HG03064 (cell line): ENCODE measurements at regions not wholly inside any gene's neighbourhood (a gene's known extent, or its start where the extent isn't known, plus 50 kb on each side); places are given as distances from the start of the nearest gene placed in this dataset.

Experiments
- ATAC-seq: cut with Tn5 transposase; IDR thresholded peaks from one replicate; pipeline ENCODE4 v1.9.1; 2021; ENCODE audit warnings: low read depth; ENCODE audit not compliant: unreplicated experiment

DNA sequence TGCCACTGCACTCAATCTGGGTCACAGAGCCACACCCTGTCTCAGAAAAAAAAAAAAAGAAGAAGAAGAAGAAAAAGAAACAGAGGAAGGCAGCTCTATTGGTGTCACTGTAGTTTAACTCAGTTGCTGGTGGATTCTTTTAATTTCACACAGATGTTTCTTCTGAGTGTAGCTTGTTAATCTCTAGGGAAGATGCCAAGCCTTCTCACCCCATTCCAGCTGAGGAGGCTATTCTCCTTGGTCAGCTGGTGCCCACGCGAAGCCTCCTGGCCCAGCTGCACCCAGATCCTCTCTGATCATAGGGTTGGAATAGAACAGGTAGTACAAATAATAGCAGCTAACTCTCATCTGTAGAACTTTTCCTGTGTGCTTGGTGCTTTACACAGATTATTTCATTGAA lies 113.8 kb upstream of the SPRY4 start:
- no peak for ATAC-seq

DNA sequence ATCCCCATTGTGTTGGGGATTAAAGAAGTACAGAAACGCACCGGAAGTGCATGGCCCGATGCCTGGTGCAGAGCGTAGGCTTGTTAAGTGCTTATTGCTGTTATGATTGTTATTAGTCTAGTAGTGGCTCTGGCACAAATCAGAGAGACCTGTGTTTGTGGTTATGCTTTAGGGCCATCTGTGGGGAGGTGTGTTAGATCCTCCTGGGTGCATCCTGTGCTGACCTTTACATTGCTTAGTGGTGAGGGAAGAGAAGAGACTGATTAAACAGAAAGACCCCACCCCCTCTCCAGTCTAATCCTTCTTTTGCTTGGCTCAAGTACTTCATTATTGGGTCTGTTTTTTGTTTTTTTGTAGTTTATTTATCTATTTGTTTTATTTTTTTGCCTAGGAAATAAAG lies 112.7 kb upstream of the SPRY4 start:
- ATAC-seq, result no peak

DNA sequence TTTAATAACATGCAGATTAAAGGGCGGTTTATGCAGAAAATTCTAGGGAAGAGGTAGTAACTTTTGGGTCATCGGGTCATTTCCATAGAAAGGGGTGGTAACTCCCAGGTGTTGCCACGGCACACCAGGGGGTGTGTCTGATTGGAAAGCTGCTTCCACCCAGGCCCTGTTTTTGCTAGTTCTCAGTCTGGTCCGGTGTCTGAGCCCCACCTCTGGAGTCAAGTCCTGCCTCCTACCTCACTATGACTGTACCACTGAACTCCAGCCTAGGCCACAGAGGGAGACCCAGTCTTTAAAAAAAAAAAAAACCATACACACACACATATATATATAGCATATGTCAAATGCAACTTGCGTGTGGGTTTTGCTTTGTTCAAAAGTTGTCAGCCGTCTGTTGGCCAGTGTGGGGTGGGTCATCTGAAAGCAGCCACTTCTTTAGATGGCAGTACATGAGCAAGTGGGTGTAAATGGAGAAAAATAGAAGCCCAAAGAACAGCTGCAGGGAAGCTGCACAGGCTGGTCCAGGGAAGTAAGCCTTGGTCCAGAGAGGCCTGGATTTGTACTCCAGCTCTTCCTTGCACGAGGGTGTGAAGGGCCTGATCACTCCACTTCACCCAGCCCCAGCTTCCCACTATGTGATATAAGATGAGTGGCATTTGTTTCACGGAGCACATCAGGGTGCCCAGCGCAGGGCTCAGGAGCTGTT lies 110.7 kb upstream of the SPRY4 start:
- ATAC-seq, result no peak

DNA sequence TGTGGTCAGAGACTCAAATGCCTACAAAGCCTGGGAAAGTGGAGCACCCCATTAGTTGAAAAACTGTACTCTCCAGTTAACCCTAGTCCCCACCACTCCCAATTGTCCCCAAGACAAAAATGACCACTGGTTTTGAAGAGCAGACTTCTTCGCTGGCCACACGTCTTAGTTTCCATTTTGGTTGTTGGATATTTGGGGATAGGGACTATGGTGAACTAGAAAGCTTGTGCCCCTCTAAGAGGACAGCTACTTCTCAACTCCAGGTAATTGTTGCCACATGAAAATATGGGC lies 109.4 kb upstream of the SPRY4 start:
- ATAC-seq, result no peak

DNA sequence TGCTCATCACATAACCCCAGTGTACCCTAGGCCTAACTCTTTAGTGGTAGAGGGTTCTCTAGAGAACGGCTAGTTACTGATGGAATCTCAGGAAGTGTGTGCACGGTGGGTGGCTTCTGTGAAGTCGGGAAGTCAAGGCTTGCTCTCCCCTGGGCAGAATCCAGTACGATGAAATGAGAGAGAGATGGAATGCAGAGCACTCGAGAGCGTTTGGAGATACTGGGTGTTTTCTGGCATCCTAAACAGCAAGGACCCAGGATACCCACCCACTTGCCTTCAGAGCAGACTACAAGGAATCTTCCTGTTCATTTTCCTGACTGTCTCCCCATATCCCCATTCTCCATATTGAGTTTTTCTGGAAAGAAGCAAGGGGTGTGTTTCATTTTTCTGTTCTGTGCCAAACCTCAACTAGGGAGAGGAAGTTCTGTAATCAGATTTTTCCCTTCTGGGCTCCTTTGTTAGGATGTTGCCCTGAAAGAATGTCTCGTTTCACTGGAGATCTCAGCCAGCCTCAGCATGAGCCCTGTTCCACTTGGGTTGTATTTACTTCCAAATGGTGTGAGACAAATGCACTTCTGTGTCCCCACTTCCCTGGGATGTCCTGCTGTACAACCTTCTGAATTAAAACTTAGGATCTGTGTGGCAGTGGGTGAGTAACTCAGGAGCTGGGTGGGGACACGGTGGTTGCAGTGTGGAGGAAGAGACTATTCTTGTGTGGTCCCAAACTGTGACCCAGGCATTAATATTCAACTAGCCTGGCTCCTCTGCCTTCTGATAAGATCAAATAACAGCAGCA lies 108.9 kb upstream of the SPRY4 start:
- ATAC-seq, result no peak

DNA sequence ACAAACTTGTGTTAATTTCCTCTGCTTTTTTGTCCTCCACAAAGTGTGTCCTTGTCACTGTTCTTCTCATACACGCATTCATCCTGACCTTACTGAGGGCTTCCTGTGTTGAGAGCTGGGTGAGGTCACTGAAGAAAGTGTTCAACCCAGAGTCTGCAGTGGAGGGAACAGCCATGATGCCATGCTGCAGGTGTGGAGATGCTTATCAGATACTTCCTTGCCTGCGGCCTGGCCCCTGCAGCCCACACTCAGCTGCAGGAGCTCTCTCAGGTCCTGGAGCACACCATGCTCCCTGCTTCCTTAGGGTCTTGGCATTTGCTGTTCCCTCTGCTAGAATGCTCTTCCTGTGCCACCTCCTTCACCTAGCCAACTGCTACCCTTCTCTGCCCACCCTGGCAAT lies 108.1 kb upstream of the SPRY4 start:
- ATAC-seq, result peak; percentile 43

DNA sequence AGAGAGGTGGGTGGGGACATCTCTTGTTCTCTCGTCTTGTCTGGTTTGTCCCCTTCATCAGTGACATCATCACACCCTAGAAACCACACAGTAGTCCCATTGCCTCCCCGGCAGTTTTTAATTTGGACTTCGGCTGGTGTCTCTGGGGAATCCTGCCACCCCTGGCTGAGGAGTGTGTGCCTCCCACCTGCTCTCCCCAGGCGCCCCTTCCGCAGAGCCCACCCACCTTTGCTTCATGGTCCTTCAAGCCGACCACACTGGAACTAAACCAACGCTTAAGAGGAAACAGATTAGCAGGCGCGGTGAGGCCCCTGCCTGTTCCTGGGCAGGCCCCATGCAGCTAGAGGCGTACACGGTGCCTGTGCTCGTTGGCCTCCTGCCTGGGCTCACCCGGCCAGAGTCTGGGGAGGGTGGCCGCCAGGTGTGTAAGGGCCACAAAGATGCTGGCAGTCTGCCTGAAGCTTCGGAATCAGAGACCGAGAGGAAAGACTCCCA lies 107.6 kb upstream of the SPRY4 start:
- ATAC-seq, result peak; percentile 49

DNA sequence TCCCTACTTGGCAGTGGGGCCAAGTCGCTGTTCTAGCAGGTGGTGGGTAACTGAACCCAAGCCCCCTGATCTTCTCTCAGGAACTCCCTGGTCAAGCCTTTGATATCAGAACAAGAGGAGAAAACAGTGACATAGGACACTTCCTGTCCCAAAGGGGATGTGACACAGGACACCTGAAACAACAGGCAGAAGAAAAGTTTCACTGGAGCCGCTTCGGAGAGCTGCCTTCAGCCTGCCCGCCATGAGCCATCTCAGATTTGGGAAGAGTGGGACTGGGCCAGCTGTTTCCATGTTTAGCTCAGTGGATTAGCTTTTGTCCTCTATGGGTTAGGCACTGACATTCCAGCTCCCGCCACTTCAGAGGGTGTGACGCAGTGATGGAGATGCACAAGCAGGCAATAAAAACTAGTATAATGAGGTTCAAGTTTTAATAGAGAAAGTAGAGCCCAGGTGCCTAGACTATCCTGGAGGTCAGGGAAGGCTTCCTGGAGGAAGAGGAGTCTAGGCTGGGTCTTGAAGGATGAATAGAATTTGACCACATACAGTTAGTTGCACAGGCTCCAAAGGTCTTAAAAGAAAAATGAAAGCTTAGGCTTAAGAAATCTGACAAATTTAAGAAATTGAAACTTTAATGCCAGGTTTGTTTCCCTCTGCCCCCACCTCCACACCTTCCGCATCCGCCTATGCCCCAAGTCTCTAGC lies 104.1 kb upstream of the SPRY4 start:
- no peak for ATAC-seq

DNA sequence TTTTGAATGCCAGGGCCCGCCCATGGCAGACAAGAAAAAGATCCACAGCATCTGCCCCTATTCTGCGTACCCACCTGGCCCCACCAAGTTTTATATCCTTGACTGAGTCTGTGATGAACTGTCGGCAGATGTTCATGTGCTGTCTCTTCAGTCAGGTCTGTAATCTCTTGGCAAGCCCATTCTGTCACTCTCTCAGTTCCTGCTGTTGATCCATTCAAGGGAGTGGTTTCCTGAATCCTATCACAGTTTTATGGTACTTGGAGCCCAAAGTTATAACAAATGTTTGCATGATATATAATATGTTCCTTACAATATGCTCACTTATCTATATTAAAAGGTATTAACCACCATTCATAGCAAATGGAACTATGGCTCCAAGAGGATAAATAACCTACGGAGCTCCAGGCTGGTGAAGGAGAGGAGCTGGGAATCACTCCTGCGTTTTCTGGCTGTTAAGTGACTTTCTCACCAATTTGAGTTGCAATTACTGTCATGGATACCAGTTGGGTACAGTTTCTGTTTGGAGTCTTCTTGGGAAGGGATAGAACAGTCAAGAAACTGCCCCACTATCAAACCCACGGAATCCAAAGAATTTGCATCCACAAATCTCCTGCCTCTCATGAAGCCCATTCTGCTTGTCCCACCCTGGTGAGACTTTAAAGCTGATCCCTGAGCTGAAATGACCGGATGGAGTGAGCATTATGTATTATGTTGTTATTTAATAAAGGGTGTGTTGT lies 103.4 kb upstream of the SPRY4 start:
- no peak for ATAC-seq

DNA sequence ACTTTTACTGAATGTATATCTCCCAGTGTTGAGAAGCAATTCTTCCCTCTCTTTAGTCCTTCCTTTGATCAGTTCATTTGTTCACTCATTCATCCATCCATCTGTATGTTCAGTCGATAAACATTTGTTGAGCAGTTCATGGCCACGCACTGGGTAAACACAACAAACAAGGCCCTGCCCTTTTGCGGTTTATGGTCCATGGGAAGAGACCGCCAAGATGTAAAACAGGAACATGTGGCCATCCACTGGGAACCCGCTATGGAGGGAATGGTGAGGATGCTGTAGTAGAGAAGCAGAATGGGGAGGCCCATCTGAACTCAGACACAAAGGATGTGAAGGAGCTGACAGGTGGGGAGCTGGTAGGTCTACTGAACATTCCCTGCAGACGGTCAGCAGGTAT lies 102.7 kb upstream of the SPRY4 start:
- ATAC-seq, result no peak

DNA sequence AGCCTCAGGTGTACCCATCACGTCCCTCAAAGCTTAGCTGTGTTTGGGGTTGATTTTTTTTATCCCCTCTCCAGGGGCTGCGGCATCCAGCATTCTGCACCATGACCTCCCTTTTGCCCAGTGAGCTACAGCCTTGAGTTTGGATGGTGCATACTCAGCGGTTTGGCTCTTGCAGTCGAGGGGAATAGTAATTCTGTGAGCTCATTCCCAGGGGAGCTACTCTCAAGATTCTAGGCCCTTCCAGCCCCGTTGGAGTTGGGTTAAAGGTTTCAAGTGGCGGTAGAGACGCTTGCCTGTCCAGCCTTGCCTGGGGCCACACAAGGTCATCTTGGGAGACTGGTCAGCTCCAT lies 102.2 kb upstream of the SPRY4 start:
- ATAC-seq, result no peak

DNA sequence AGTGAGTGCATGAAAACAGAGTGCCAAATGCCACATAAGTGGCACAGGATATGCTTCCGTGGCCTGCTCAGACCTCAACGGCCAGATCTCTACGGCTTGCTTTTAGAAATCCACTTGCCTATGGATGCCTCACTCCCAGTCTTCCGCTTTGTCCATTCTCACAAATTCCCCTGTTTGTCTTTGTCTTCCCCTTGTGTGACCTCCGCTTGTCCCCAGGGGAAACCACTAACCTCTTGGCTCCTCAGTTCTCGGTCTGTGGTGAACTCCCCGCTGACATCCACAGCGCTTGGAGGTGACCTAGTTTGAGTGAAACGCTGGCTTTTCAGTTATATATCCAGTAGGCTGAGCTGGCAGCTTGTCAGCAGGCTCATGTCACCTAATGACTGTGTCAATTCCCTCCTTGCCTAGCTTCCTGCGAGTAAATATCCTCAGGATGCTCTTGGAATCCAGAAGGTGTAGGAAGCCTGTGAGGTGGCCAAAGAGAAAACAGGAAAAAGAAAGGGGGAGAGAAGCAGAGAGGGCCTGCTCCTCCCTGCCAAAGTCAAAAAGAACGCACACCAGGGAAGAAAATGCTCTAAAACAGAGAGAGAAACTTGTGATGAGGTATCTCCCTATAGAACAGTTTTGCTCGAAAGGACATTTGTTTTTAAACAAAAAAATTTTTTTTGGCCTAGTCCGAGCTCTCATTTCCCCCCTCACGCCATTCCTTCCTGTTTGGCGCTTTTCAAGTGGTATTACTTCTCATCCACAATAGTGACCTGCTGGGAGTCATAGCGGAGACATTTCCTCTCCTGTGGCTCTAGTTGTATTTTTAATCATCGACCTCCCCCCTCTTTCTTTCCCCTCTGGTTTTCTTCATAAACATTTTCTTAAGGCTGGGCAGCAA lies 101.6 kb upstream of the SPRY4 start:
- ATAC-seq, result no peak

DNA sequence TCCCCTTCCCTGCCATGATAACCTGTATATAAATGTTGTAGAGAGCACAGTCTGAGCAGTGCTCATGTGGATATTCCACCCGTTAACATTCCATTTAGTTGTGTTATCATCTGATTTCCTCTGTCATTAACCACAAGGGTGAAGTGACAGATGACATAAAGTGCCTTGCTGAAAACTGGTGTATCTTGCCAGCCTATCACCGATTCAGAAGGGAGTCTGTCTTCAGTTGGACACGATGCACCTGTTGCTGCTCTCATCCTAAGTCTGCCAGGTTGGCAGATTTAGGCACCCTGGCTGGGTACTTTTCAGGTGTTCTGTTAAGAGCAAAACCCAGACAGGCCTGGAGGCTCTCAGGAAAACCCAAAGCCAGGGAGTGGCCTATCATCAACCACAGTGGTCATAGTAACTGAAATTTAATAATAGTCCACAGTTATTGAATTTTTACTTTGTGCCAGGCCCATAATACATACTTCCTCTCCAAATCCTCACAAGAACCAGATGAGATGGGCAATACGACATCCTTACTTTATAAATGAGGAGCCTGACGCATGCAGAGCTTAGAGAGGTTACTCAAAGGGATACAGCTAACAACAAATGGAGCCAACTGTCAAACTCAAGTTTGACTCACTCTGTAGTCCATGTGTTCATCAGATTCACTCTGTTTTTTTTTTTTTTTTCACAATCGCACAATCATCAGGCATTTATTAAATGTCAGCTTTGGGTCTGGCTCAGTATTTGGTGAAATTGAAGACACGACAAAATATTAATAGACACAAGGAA lies 100.7 kb upstream of the SPRY4 start:
- ATAC-seq, result no peak

DNA sequence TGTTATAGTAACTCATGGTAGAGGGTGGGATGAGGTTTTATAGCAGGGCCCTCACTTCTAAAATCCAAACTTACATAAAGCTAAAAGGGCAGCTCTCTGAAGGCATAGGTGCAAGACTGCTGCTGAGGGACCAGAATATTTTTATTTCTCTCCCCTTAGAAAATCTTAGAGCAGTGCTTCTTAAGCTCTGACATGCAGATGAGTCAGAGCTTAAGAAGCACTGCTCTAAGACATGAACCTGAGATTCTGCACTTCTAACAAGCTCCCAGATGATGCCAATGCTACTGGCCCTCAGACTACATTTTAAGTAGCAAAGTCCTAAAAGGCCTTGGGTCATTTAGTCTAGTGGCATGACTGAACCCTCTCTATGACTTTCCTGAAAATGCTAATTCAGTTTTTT lies 97.6 kb upstream of the SPRY4 start:
- no peak for ATAC-seq

DNA sequence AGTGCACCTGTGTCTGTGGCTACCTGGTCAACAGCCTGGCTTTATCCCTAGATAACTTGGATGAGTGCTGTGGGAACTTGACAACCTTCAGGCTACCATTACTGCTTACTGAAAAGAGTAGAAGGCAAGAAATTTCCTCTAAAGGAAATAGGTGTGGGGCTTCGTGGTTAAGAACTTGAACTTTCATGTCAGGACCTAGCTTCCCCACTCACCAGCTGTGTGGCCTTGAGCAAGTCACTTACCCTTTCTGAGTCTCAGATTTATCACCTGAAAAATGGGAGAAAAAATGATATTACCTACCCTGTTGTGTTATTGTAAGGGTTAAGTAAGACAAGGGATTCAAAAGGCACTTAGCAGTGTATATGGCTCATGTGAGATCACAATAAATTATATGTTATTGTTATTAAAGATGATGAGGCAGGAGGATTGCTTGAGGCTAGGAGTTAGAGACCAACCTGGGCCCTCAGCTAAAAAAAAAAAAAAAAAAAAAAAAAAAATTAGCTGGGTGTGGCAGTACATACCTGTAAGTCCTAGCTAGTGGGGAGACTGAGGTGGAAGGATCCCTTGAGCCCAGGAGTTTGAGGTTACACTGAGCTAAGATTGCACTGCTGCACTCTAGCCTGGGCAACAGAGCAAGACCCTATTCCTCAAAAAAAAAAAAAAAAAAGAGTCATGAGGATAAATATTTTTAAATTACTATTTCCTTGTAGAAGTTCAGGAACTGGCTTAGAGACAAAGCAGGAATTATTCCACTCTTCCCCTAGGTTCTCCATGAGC lies 97.0 kb upstream of the SPRY4 start:
- no peak for ATAC-seq

DNA sequence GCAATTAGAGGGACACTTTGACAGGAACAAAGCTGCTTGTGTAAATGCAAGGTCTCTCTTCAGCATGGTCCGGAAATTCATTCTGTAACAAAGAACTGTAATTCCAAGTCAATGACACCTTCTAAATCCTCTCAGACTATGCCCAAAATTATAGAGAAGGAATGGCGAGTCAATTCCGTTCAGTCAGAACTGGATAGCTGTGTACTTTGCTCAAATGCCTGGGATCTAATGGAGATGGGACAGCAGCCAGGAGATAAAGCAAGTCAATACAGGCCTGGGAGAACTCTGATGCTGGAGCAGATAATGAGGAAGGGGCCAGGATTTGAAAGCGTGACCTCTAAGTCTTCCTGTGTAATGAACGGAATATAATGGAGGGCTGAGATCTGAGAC lies 96.4 kb upstream of the SPRY4 start:
- ATAC-seq, result no peak

DNA sequence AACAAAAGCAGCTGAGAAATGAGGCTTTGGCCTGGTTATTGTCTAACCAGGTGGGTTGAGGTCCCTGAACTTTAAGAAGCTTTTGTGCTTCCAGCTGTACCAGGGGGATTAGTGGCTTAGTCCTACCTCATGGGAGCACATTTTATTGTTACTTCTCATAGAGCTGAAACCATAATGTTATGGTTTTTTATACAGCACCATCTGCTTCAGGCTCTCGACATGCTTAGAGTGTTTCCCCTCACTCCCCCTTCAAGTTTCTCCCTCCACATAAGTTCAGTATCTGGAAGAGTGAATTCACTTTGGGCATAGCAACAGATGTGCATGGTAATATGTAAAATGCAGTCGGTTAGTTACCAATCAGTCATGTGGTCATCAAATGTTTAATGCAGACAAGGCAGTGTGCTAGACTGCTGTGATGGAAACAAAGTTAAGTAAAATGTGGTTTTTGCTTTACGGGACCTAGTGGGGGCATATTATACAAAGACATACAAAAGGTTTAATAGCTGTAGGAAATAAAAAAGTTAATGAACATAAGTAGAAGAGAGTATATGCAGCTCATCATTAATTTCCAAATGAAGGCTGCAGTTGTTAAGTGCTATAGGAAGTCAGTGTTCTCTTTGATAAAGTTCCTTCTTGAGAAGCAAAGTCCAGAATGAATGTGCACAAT lies 95.9 kb upstream of the SPRY4 start:
- ATAC-seq, result no peak

DNA sequence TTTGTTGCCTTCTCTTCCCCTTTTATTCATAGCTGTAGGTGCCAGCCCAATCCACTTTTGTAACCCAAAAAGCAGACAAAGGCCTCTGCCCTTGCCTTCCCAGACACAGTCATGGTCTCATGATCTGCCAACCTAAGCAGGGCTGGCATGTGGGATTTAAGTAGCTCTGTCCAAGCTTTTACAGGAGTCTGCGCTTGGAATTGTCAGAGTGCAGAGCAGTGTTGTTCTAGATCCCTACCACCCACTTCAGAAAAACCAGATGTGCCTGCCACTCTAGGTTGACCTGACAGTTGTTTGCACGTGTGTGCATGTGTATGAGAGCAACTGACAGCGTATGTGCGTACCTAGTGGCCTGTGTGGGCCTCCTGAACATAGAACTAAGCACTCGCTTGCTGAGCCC lies 87.8 kb upstream of the SPRY4 start:
- no peak for ATAC-seq
